ENCODE measurements at regions not wholly inside any gene's neighbourhood (a gene's known extent, or its start where the extent isn't known, plus 50 kb on each side); places are given as distances from the start of the nearest gene placed in this dataset.

GRCh38 chr5:7983433-7983832, 114.5 kb downstream of the MTRR start:
- no peaks in the 10 kb centered on the region for H3K9me3 Mint-ChIP-seq (ENCODE audit: unreplicated experiment)
- H3K27me3 Mint-ChIP-seq (ENCODE audit: unreplicated experiment) = peaks cover 2% of the 10 kb centered on the region
- H3K36me3 Mint-ChIP-seq (ENCODE audit: unreplicated experiment) = no peaks in the 10 kb centered on the region
- no peak for DNase-seq
- H3K27ac Mint-ChIP-seq (ENCODE audit: unreplicated experiment) = no peak overlapping the region
- peaks cover 3% of the 10 kb centered on the region for H3K4me1 Mint-ChIP-seq (ENCODE audit: low read depth, unreplicated experiment)
- H3K4me3 Mint-ChIP-seq (ENCODE audit: unreplicated experiment) = no peak overlapping the region
- no peak for TF ChIP-seq CTCF (IDR thresholded peaks at IDR 0.05; ENCODE audit: partially characterized antibody, unreplicated experiment)

GRCh38 chr5:7991125-7991821, 122.3 kb downstream of the MTRR start:
- Mint-ChIP-seq H3K9me3 (ENCODE audit: unreplicated experiment) (no peaks in the 10 kb centered on the region), H3K36me3 (ENCODE audit: unreplicated experiment) (no peaks in the 10 kb centered on the region), H3K27me3 (ENCODE audit: unreplicated experiment) (no peaks in the 10 kb centered on the region), H3K27ac (ENCODE audit: unreplicated experiment) (no peak overlapping the region), H3K4me1 (ENCODE audit: low read depth, unreplicated experiment) (no peaks in the 10 kb centered on the region), H3K4me3 (ENCODE audit: unreplicated experiment) (no peak overlapping the region)
- no peak for TF ChIP-seq CTCF (IDR thresholded peaks at IDR 0.05; ENCODE audit: partially characterized antibody, unreplicated experiment)
- no peak for DNase-seq

DNA sequence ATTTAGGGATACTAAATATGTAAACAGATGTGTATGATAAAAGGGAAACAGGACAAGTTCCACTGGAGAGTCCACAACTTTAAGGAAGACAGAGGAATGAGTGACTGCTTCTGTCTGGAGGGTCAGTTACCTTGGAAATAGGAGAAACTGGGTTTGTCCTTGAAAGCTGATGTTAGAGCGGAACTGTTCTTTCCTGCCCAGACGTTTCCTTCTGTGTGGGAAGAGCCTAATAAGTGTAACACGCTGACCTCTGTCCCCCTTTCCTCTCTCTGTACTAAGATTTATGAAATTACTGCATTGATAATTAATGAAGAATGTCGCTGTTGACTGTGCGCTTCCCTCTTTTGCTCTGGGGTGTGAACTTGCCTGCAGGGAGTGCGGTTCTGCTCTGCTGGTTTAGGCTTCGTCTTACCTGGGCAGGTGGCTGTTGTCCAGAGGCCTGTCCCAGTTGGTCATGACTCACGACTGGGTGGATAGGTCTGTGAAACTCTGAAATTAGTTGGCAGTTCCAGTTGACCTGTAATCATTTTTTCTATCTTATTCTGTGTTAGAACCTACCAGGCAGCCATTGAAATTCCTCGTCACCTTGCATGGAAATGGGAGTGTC, 126.8 kb downstream of the MTRR start:
- H3K27ac Mint-ChIP-seq (ENCODE audit: unreplicated experiment) = no peak overlapping the region
- TF ChIP-seq CTCF (IDR thresholded peaks at IDR 0.05; ENCODE audit: partially characterized antibody, unreplicated experiment) = no peak
- H3K9me3 Mint-ChIP-seq (ENCODE audit: unreplicated experiment) = no peaks in the 10 kb centered on the region
- H3K4me1 Mint-ChIP-seq (ENCODE audit: low read depth, unreplicated experiment) = no peaks in the 10 kb centered on the region
- DNase-seq = no peak
- peaks cover 2% of the 10 kb centered on the region for H3K27me3 Mint-ChIP-seq (ENCODE audit: unreplicated experiment)
- H3K4me3 Mint-ChIP-seq (ENCODE audit: unreplicated experiment) = no peak overlapping the region
- H3K36me3 Mint-ChIP-seq (ENCODE audit: unreplicated experiment) = no peaks in the 10 kb centered on the region

GRCh38 chr5:8005416-8005815, 136.5 kb downstream of the MTRR start:
- H3K27ac Mint-ChIP-seq (ENCODE audit: unreplicated experiment) = no peak overlapping the region
- no peaks in the 10 kb centered on the region for H3K27me3 Mint-ChIP-seq (ENCODE audit: unreplicated experiment)

More at GRCh38 chr5:8005416-8005815, 136.5 kb downstream of the MTRR start:
- Mint-ChIP-seq H3K9me3 (ENCODE audit: unreplicated experiment) (peaks cover 4% of the 10 kb centered on the region), H3K36me3 (ENCODE audit: unreplicated experiment) (peaks cover 17% of the 10 kb centered on the region), H3K4me1 (ENCODE audit: low read depth, unreplicated experiment) (no peaks in the 10 kb centered on the region), H3K4me3 (ENCODE audit: unreplicated experiment) (no peak overlapping the region)
- no peak for DNase-seq
- TF ChIP-seq CTCF (IDR thresholded peaks at IDR 0.05; ENCODE audit: partially characterized antibody, unreplicated experiment) = no peak
